Breast epithelium (tissue), 4 donors: ENCODE measurements at regions not wholly inside any gene's neighbourhood (a gene's known extent, or its start where the extent isn't known, plus 50 kb on each side); places are given as distances from the start of the nearest gene placed in this dataset.

Experiments used
- DNase-seq, 2 donors: peaks; one replicate each; pipeline ENCODE4 v3.0.0-alpha.2; 2019; ENCODE audit warnings: low spot score in 2 of 2
- H3K27ac ChIP-seq, 2 donors: fragments of 200-600 bp; sonication (generic) in 1 of 2; one replicate each; pipeline ENCODE4 v1.5.1; 2016 to 2019; ENCODE audit warnings: mild to moderate bottlenecking in 1 of 2
- H3K27me3 ChIP-seq, 2 donors: fragments of 200-600 bp; sonication (generic) in 1 of 2; one replicate each; pipeline versions ENCODE4 v1.5.1 to v1.6.0; 2017 to 2019; ENCODE audit warnings: control low read depth in 1 of 2, mild to moderate bottlenecking in 1 of 2
- H3K36me3 ChIP-seq: fragments of 200-600 bp; one replicate; pipeline ENCODE4 v1.5.1; 2019
- H3K4me1 ChIP-seq, 2 donors: fragments of 200-600 bp; sonication (generic); one replicate each; pipeline ENCODE4 v1.5.1; 2016 to 2019; ENCODE audit warnings: control low read depth in 1 of 2
- H3K4me3 ChIP-seq, 3 donors: fragments of 200-600 bp; sonication (generic); 1 replicate in 2 of 3; 2 replicates in 1 of 3; pipeline ENCODE4 v1.5.1; 2016 to 2019; ENCODE audit warnings: mild to moderate bottlenecking in 3 of 3, moderate library complexity in 2 of 3
- H3K9me3 ChIP-seq, 2 donors: fragments of 200-600 bp; sonication (generic) in 1 of 2; one replicate each; pipeline ENCODE4 v1.5.1; 2016 to 2019; ENCODE audit warnings: control low read depth in 1 of 2
- POLR2A ChIP-seq: fragments of 450-650 bp; IDR thresholded peaks from one replicate; pipeline ENCODE4 v1.6.1; 2016; ENCODE audit warnings: antibody characterized with exemption, mild to moderate bottlenecking, moderate library complexity
- POLR2AphosphoS5 ChIP-seq, 3 donors: sonication (generic); formaldehyde crosslinking; IDR thresholded peaks; one replicate each; pipeline ENCODE4 v1.6.1; 2017; ENCODE audit warnings: antibody characterized with exemption in 3 of 3
- intact Hi-C: fragments of 100-400 bp; cut with DNase I; formaldehyde crosslinking; loops from one replicate; pipeline ENCODE4 v1.15.1; 2023; ENCODE audit warnings: low total_unique reads
- TF ChIP-seq, protein P1 (sequence below), 3 donors: fragments of 450-650 bp; IDR thresholded peaks; one replicate each; pipeline ENCODE4 v1.5.1; 2016 to 2017; ENCODE audit warnings: antibody characterized with exemption in 3 of 3, mild to moderate bottlenecking in 3 of 3, moderate library complexity in 3 of 3

DNA sequence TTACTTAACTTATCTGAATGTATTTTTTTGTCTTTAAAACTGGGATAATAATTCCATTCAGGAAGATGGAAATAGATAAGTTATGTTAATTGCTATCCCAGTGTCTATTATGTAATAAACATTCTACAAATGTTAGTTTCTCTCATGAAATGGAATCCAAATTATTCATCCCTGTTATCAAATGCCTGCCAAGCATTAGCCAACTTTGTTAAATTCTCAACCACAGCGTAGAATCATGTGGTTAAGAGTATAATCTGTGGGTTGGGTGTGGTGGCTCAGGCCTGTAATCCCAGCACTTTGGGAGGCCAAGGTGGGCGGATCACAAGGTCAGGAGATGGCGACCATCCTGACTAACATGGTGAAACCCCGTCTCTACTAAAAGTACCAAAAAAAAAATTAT, 912.9 kb upstream of the SEMA6A start:
- TF ChIP-seq, protein P1, sequence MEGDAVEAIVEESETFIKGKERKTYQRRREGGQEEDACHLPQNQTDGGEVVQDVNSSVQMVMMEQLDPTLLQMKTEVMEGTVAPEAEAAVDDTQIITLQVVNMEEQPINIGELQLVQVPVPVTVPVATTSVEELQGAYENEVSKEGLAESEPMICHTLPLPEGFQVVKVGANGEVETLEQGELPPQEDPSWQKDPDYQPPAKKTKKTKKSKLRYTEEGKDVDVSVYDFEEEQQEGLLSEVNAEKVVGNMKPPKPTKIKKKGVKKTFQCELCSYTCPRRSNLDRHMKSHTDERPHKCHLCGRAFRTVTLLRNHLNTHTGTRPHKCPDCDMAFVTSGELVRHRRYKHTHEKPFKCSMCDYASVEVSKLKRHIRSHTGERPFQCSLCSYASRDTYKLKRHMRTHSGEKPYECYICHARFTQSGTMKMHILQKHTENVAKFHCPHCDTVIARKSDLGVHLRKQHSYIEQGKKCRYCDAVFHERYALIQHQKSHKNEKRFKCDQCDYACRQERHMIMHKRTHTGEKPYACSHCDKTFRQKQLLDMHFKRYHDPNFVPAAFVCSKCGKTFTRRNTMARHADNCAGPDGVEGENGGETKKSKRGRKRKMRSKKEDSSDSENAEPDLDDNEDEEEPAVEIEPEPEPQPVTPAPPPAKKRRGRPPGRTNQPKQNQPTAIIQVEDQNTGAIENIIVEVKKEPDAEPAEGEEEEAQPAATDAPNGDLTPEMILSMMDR (IDR thresholded peaks at IDR 0.05) = no peak
- TF ChIP-seq POLR2A (no peak), POLR2AphosphoS5 (IDR thresholded peaks at IDR 0.05) (no peak)
- no peaks in the 10 kb centered on the region for H3K4me1 ChIP-seq
- H3K27me3 ChIP-seq = no peaks in the 10 kb centered on the region
- no peak overlapping the region for H3K27ac ChIP-seq
- no peaks in the 10 kb centered on the region for H3K9me3 ChIP-seq
- intact Hi-C loops = no loop called here
- no peaks in the 10 kb centered on the region for H3K36me3 ChIP-seq
- no peak for DNase-seq
- no peak overlapping the region for H3K4me3 ChIP-seq

DNA sequence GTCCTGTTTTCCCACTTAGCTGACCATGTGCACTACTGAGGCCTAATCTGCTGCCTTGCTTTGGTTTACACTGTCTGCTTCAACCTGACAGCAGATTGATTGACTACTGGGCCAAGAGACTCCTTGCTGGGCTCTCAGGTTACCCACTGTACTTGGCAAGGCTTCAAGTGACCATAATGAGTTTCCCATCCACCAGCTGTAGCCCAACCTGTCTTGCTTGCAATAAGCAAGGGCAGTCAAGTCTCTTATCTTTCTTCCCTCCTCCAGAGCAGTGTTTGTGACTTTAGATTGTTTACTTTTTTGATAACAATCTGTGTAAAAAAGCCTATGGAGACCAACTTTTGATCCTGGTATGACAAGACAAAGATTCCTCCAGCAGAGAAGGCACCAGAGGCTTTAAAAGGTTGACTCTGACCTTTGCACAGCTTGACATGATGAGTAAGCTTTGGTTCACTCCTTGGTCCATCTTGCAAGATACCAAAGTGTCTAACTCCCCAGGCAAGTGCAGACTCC, 912.3 kb upstream of the SEMA6A start:
- DNase-seq = no peak
- H3K36me3 ChIP-seq = no peaks in the 10 kb centered on the region
- no peak overlapping the region for H3K4me3 ChIP-seq
- no peak for TF ChIP-seq POLR2A
- TF ChIP-seq, protein P1 (IDR thresholded peaks at IDR 0.05) = no peak
- TF ChIP-seq POLR2AphosphoS5 (IDR thresholded peaks at IDR 0.05) = no peak
- intact Hi-C loops = no loop called here
- no peaks in the 10 kb centered on the region for H3K4me1 ChIP-seq
- no peak overlapping the region for H3K27ac ChIP-seq
- H3K9me3 ChIP-seq = no peaks in the 10 kb centered on the region
- H3K27me3 ChIP-seq = no peaks in the 10 kb centered on the region

DNA sequence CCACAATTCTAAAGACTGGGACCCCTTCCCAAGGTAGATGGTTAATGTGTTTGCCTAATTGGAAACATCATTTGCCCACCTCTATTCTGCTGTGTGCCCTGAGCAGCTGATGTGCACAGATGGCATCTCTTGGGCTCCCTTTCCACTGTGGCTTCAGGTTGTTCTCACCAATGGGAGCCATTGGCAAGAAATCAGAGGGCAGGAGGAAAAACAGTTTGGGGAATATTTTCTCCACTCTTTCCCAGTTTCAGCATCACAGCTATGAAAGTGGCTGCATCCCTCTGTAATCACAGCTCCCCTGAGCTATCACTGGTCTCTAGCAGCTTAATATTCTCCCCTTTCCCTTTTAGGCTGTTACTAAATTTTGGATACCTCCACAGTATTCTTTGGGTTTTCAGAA, 911.6 kb upstream of the SEMA6A start:
- no peaks in the 10 kb centered on the region for H3K4me1 ChIP-seq
- no peak for DNase-seq
- H3K27ac ChIP-seq = no peak overlapping the region
- TF ChIP-seq POLR2A (no peak), POLR2AphosphoS5 (IDR thresholded peaks at IDR 0.05) (no peak)
- TF ChIP-seq, protein P1 (IDR thresholded peaks at IDR 0.05) = no peak
- intact Hi-C loops = no loop called here
- H3K9me3 ChIP-seq = no peaks in the 10 kb centered on the region
- no peak overlapping the region for H3K4me3 ChIP-seq
- no peaks in the 10 kb centered on the region for H3K27me3 ChIP-seq
- H3K36me3 ChIP-seq = no peaks in the 10 kb centered on the region

DNA sequence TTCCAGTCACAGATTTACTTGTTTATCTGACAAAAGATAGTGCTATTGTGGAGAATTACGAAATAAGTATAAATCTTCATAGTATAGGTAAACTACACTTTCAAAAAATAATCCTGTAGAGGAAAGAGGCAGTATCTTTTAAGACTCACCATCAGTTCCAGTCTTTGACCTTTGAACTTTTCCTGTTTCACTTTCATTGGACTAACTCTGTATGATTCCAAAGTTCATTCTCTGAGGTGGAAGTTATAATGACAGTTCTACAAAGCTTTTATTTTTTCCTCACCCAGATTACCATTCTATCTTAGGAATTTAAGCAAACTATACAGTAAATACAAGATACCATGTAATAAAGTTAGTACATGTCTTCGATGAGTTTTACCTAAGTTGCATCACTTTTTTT, 901.3 kb upstream of the SEMA6A start:
- TF ChIP-seq, protein P1 (IDR thresholded peaks at IDR 0.05) = no peak
- TF ChIP-seq POLR2AphosphoS5 (IDR thresholded peaks at IDR 0.05) (no peak), POLR2A (no peak)
- DNase-seq = no peak
- Histone ChIP-seq H3K9me3 (no peaks in the 10 kb centered on the region), H3K4me1 (no peaks in the 10 kb centered on the region), H3K27me3 (no peaks in the 10 kb centered on the region), H3K4me3 (no peak overlapping the region), H3K27ac (no peak overlapping the region), H3K36me3 (no peaks in the 10 kb centered on the region)
- intact Hi-C loops = no loop called here

DNA sequence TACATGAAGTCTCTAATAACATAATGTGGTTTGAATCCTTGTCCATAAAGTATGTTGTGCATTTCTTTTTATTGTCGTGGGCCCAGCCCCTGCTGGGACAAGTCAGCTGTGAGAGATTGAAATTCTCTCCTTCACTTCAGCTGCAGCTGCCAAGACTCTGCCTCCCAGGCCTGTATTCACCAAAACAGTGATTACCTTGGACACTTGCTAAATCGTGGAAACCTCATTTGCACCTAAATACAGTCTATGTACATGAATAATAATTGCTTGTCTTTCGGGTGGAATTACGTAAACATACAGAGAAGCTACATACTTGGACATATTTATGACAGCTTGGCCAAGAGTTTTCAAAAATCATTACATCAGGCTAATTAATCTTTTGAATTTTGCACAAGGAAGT, 898.5 kb upstream of the SEMA6A start:
- intact Hi-C loops = no loop called here
- DNase-seq = no peak
- no peaks in the 10 kb centered on the region for H3K36me3 ChIP-seq
- no peak overlapping the region for H3K27ac ChIP-seq
- no peaks in the 10 kb centered on the region for H3K9me3 ChIP-seq
- no peak for TF ChIP-seq POLR2A
- TF ChIP-seq, protein P1 (IDR thresholded peaks at IDR 0.05) = no peak
- no peak for TF ChIP-seq POLR2AphosphoS5 (IDR thresholded peaks at IDR 0.05)
- H3K27me3 ChIP-seq = no peaks in the 10 kb centered on the region
- H3K4me3 ChIP-seq = no peak overlapping the region
- H3K4me1 ChIP-seq = no peaks in the 10 kb centered on the region
